ENCODE measurements at regions not wholly inside any gene's neighbourhood (a gene's known extent, or its start where the extent isn't known, plus 50 kb on each side); places are given as distances from the start of the nearest gene placed in this dataset.

DNA sequence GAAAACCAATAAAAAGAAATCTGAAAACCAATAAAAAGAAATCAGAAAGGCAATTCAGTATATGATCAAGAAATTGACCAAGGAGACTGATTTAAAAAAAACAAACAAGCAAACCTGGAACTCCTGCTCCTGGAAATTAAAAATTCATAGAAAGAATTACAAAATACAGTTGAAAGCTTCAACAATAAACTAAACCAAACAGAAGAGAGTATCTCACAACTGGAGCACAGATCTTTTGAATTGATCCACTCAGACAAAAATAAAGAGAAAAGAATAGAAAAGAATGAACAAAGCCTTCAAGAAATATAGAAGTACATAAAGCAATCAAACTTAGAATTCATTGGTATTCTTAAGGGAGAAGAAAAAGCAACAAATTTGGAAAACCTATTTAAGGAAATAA, 271.4 kb downstream of the MBNL1 start:
- TF ChIP-seq, protein P1, sequence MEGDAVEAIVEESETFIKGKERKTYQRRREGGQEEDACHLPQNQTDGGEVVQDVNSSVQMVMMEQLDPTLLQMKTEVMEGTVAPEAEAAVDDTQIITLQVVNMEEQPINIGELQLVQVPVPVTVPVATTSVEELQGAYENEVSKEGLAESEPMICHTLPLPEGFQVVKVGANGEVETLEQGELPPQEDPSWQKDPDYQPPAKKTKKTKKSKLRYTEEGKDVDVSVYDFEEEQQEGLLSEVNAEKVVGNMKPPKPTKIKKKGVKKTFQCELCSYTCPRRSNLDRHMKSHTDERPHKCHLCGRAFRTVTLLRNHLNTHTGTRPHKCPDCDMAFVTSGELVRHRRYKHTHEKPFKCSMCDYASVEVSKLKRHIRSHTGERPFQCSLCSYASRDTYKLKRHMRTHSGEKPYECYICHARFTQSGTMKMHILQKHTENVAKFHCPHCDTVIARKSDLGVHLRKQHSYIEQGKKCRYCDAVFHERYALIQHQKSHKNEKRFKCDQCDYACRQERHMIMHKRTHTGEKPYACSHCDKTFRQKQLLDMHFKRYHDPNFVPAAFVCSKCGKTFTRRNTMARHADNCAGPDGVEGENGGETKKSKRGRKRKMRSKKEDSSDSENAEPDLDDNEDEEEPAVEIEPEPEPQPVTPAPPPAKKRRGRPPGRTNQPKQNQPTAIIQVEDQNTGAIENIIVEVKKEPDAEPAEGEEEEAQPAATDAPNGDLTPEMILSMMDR (IDR thresholded peaks at IDR 0.05; ENCODE audit: insufficient read depth, low read length, poor library complexity, severe bottlenecking), result no peak
- TF ChIP-seq EZH2phosphoT487 (conservative IDR thresholded peaks at IDR 0.05; ENCODE audit: low read length), result no peak

All from SU-DHL-6 (cell line).